ENCODE measurements at regions not wholly inside any gene's neighbourhood (a gene's known extent, or its start where the extent isn't known, plus 50 kb on each side); places are given as distances from the start of the nearest gene placed in this dataset.

DNA sequence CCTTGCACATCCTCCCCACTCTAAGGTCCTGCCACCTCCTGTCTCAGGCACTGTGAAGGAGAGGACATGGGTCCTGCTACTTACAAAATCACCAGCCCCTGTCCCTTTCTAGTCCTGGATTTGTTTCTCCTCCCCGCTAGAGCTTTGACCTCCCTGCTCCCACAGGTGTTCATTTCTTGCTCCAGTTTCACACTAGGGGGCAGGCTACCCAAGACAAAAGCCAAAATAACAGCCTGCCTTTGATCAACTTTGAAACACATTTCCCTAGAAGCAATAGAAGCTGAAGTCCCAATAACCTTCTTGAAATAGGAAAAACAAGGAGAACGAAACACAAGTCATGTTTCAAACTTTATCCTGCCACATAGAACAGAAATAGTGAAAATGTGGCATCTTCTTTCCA lies 164.4 kb downstream of the QDPR start (continued):
- TF ChIP-seq, protein P1, sequence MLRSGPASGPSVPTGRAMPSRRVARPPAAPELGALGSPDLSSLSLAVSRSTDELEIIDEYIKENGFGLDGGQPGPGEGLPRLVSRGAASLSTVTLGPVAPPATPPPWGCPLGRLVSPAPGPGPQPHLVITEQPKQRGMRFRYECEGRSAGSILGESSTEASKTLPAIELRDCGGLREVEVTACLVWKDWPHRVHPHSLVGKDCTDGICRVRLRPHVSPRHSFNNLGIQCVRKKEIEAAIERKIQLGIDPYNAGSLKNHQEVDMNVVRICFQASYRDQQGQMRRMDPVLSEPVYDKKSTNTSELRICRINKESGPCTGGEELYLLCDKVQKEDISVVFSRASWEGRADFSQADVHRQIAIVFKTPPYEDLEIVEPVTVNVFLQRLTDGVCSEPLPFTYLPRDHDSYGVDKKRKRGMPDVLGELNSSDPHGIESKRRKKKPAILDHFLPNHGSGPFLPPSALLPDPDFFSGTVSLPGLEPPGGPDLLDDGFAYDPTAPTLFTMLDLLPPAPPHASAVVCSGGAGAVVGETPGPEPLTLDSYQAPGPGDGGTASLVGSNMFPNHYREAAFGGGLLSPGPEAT (IDR thresholded peaks at IDR 0.05; ENCODE audit: low read depth): no peak
- TF ChIP-seq RFX5 (IDR thresholded peaks at IDR 0.05; ENCODE audit: low read depth, low read length): no peak

- no peak overlapping the region for H3K4me3 ChIP-seq
- no peak for ATAC-seq
- intact Hi-C loops (cut with micrococcal nuclease; ENCODE audit: unreplicated experiment): loop anchor here (5.0 kb wide), 1 partner anchor 238 kb away; the partner anchor contains the start of gene LAP3
Observed at GRCh38 chr4:17339376-17339775, 172.5 kb downstream of the QDPR start.

More at GRCh38 chr4:17339376-17339775, 172.5 kb downstream of the QDPR start:
- Histone ChIP-seq H3K36me3 (ENCODE audit: control insufficient read depth in 2 of 2, insufficient read depth in 2 of 2, low read length in 1 of 2) (no peaks in the 10 kb centered on the region), H3K27ac (ENCODE audit: control insufficient read depth, insufficient read depth) (no peak overlapping the region), H3K79me2 (ENCODE audit: control insufficient read depth, insufficient read depth, low read length) (no peaks in the 10 kb centered on the region), H3K9ac (ENCODE audit: control insufficient read depth, insufficient read depth, low read length) (no peak overlapping the region), H3K4me1 (ENCODE audit: control insufficient read depth, insufficient read depth, low read length) (peaks cover 8% of the 10 kb centered on the region), H2AFZ (ENCODE audit: control insufficient read depth, low read depth, low read length) (no peak overlapping the region), H3K4me2 (ENCODE audit: control insufficient read depth, insufficient read depth) (no peak overlapping the region), H3K27me3 (replicated peaks in 1 of 2; ENCODE audit: control insufficient read depth in 2 of 2, insufficient read depth in 2 of 2, low read length in 1 of 2) (no peaks in the 10 kb centered on the region), H4K20me1 (ENCODE audit: control insufficient read depth, insufficient read depth) (no peaks in the 10 kb centered on the region), H3K9me3 (replicated peaks; ENCODE audit: control insufficient read depth, insufficient read depth, low read length) (no peaks in the 10 kb centered on the region)
- ChIA-PET SMC1A (ENCODE audit: uncharacterized antibody, unreplicated experiment) (interaction anchor here (0.7 to 2.1 kb wide), 5 partner anchors 9 to 108 kb away, joined by 3 to 6 read pairs (median 3); no protein-coding TSS in a partner anchor), RAD21 (ENCODE audit: unreplicated experiment) (no interaction called here), POLR2A (no interaction called here), CTCF (interaction anchor here (0.6 to 3.3 kb wide), 6 partner anchors 11 to 478 kb away, joined by 3 to 17 read pairs (median 4); no protein-coding TSS in a partner anchor)
- WGBS (ENCODE audit: insufficient coverage, insufficient replicate concordance, low lambda C conversion rate, missing lambda C conversion rate): 25% methylated on average over 2 of the region's 2 CpGs
- BruUV-seq (replicated peaks): no TSS peak
- in situ Hi-C loops (cut with MboI): no loop called here
- TF ChIP-seq CEBPB (IDR thresholded peaks at IDR 0.05; ENCODE audit: borderline replicate concordance in 1 of 2, low read depth in 2 of 2, low read length in 2 of 2) (no peak), MEF2A (IDR thresholded peaks at IDR 0.05; ENCODE audit: insufficient read depth, low read depth, low read length) (no peak)
- TF ChIP-seq, protein P2, sequence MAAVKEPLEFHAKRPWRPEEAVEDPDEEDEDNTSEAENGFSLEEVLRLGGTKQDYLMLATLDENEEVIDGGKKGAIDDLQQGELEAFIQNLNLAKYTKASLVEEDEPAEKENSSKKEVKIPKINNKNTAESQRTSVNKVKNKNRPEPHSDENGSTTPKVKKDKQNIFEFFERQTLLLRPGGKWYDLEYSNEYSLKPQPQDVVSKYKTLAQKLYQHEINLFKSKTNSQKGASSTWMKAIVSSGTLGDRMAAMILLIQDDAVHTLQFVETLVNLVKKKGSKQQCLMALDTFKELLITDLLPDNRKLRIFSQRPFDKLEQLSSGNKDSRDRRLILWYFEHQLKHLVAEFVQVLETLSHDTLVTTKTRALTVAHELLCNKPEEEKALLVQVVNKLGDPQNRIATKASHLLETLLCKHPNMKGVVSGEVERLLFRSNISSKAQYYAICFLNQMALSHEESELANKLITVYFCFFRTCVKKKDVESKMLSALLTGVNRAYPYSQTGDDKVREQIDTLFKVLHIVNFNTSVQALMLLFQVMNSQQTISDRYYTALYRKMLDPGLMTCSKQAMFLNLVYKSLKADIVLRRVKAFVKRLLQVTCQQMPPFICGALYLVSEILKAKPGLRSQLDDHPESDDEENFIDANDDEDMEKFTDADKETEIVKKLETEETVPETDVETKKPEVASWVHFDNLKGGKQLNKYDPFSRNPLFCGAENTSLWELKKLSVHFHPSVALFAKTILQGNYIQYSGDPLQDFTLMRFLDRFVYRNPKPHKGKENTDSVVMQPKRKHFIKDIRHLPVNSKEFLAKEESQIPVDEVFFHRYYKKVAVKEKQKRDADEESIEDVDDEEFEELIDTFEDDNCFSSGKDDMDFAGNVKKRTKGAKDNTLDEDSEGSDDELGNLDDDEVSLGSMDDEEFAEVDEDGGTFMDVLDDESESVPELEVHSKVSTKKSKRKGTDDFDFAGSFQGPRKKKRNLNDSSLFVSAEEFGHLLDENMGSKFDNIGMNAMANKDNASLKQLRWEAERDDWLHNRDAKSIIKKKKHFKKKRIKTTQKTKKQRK (IDR thresholded peaks at IDR 0.05; ENCODE audit: low read depth, low read length): no peak
- FAIRE-seq (no peak), DNase-seq (ENCODE audit: low read depth, low spot score) (no peak)
